ENCODE measurements at regions not wholly inside any gene's neighbourhood (a gene's known extent, or its start where the extent isn't known, plus 50 kb on each side); places are given as distances from the start of the nearest gene placed in this dataset.

GRCh38 chr7:157474685-157475084 is 137.9 kb downstream of the DNAJB6 start:
- H3K4me2 ChIP-seq = no peak overlapping the region
- H2AFZ ChIP-seq (ENCODE audit: low read depth) = no peak overlapping the region
- H3K4me1 ChIP-seq (ENCODE audit: control insufficient read depth in 1 of 2, insufficient read depth in 2 of 2, low read depth in 1 of 2, low read length in 1 of 2) = no peaks in the 10 kb centered on the region
- H3F3A ChIP-seq (replicated peaks; ENCODE audit: insufficient read depth) = no peaks in the 10 kb centered on the region
- CTCF ChIA-PET = interaction anchor here (0.5 to 3.3 kb wide), 10 partner anchors 10 to 60 kb away, joined by 3 to 10 read pairs (median 4); no protein-coding TSS in a partner anchor
- no peaks in the 10 kb centered on the region for H4K20me1 ChIP-seq (ENCODE audit: insufficient read depth)
- 39% methylated on average over 12 of the region's 12 CpGs for WGBS (ENCODE audit: low lambda C conversion rate)
- POLR2A ChIA-PET = no interaction called here
- H3K9me2 ChIP-seq = no peaks in the 10 kb centered on the region
- TF ChIP-seq, protein P1, sequence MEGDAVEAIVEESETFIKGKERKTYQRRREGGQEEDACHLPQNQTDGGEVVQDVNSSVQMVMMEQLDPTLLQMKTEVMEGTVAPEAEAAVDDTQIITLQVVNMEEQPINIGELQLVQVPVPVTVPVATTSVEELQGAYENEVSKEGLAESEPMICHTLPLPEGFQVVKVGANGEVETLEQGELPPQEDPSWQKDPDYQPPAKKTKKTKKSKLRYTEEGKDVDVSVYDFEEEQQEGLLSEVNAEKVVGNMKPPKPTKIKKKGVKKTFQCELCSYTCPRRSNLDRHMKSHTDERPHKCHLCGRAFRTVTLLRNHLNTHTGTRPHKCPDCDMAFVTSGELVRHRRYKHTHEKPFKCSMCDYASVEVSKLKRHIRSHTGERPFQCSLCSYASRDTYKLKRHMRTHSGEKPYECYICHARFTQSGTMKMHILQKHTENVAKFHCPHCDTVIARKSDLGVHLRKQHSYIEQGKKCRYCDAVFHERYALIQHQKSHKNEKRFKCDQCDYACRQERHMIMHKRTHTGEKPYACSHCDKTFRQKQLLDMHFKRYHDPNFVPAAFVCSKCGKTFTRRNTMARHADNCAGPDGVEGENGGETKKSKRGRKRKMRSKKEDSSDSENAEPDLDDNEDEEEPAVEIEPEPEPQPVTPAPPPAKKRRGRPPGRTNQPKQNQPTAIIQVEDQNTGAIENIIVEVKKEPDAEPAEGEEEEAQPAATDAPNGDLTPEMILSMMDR (IDR thresholded peaks at IDR 0.05) = peak; percentile 40
- TF ChIP-seq NFIC (IDR thresholded peaks at IDR 0.05; ENCODE audit: borderline replicate concordance) (no peak), MEF2A (IDR thresholded peaks at IDR 0.05; ENCODE audit: borderline replicate concordance, low read depth) (no peak), MAX (IDR thresholded peaks at IDR 0.05; ENCODE audit: low read depth) (no peak), RAD21 (IDR thresholded peaks at IDR 0.05; ENCODE audit: low read length) (no peak)
- no peaks in the 10 kb centered on the region for H3K27me3 ChIP-seq (ENCODE audit: insufficient read depth)
- H3K4me3 ChIP-seq (ENCODE audit: low read depth in 2 of 2, low read length in 1 of 2) = no peak overlapping the region
- H3K9me3 ChIP-seq = peaks cover 5% of the 10 kb centered on the region
- H3K9ac ChIP-seq = no peak overlapping the region
- no peak overlapping the region for H3K27ac ChIP-seq (ENCODE audit: low read depth in 2 of 2, low read length in 1 of 2)
- no peaks in the 10 kb centered on the region for H3K79me2 ChIP-seq (ENCODE audit: insufficient read depth)
- H3K36me3 ChIP-seq (replicated peaks in 1 of 2; ENCODE audit: control insufficient read depth in 1 of 2, insufficient read depth in 2 of 2, low read length in 1 of 2) = no peaks in the 10 kb centered on the region
- DNase-seq = no peak

GRCh38 chr7:157475095-157475494 is 138.3 kb downstream of the DNAJB6 start:
- ChIA-PET POLR2A (no interaction called here), CTCF (interaction anchor here (0.7 to 3.3 kb wide), 8 partner anchors 11 to 43 kb away, joined by 3 to 10 read pairs (median 4); no protein-coding TSS in a partner anchor)
- no peak for DNase-seq
- no peaks in the 10 kb centered on the region for H3K36me3 ChIP-seq (replicated peaks in 1 of 2; ENCODE audit: control insufficient read depth in 1 of 2, insufficient read depth in 2 of 2, low read length in 1 of 2)
- H4K20me1 ChIP-seq (ENCODE audit: insufficient read depth) = no peaks in the 10 kb centered on the region
- H3K4me3 ChIP-seq (ENCODE audit: low read depth in 2 of 2, low read length in 1 of 2) = no peak overlapping the region
- H3K4me1 ChIP-seq (ENCODE audit: control insufficient read depth in 1 of 2, insufficient read depth in 2 of 2, low read depth in 1 of 2, low read length in 1 of 2) = no peaks in the 10 kb centered on the region
- no peak overlapping the region for H3K27ac ChIP-seq (ENCODE audit: low read depth in 2 of 2, low read length in 1 of 2)
- no peak overlapping the region for H3K4me2 ChIP-seq
- no peaks in the 10 kb centered on the region for H3K27me3 ChIP-seq (ENCODE audit: insufficient read depth)
- H3K9me3 ChIP-seq = peaks cover 5% of the 10 kb centered on the region
- H3K9me2 ChIP-seq = no peaks in the 10 kb centered on the region
- no peak for TF ChIP-seq PBX3 (IDR thresholded peaks at IDR 0.05)
- TF ChIP-seq, protein P2, sequence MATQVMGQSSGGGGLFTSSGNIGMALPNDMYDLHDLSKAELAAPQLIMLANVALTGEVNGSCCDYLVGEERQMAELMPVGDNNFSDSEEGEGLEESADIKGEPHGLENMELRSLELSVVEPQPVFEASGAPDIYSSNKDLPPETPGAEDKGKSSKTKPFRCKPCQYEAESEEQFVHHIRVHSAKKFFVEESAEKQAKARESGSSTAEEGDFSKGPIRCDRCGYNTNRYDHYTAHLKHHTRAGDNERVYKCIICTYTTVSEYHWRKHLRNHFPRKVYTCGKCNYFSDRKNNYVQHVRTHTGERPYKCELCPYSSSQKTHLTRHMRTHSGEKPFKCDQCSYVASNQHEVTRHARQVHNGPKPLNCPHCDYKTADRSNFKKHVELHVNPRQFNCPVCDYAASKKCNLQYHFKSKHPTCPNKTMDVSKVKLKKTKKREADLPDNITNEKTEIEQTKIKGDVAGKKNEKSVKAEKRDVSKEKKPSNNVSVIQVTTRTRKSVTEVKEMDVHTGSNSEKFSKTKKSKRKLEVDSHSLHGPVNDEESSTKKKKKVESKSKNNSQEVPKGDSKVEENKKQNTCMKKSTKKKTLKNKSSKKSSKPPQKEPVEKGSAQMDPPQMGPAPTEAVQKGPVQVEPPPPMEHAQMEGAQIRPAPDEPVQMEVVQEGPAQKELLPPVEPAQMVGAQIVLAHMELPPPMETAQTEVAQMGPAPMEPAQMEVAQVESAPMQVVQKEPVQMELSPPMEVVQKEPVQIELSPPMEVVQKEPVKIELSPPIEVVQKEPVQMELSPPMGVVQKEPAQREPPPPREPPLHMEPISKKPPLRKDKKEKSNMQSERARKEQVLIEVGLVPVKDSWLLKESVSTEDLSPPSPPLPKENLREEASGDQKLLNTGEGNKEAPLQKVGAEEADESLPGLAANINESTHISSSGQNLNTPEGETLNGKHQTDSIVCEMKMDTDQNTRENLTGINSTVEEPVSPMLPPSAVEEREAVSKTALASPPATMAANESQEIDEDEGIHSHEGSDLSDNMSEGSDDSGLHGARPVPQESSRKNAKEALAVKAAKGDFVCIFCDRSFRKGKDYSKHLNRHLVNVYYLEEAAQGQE (IDR thresholded peaks at IDR 0.05; ENCODE audit: low read depth, low read length) = no peak
- no peak for TF ChIP-seq EP300 (IDR thresholded peaks at IDR 0.05; ENCODE audit: borderline replicate concordance in 1 of 2, low read depth in 1 of 2, low read length in 1 of 2)
- TF ChIP-seq YY1 (IDR thresholded peaks at IDR 0.05; ENCODE audit: low read depth) = no peak
- TF ChIP-seq NRF1 (IDR thresholded peaks at IDR 0.05; ENCODE audit: low read depth, low read length) = no peak
- no peak for TF ChIP-seq JUND (IDR thresholded peaks at IDR 0.05)
- no peak for TF ChIP-seq GATA2 (CRISPR knock-in tag; IDR thresholded peaks at IDR 0.05)
- no peak for TF ChIP-seq ELF1 (IDR thresholded peaks at IDR 0.05)
- TF ChIP-seq NFIC (IDR thresholded peaks at IDR 0.05; ENCODE audit: borderline replicate concordance) = no peak
- TF ChIP-seq, protein P3, sequence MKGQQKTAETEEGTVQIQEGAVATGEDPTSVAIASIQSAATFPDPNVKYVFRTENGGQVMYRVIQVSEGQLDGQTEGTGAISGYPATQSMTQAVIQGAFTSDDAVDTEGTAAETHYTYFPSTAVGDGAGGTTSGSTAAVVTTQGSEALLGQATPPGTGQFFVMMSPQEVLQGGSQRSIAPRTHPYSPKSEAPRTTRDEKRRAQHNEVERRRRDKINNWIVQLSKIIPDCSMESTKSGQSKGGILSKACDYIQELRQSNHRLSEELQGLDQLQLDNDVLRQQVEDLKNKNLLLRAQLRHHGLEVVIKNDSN (IDR thresholded peaks at IDR 0.05; ENCODE audit: borderline replicate concordance, low read depth) = no peak
- no peak for TF ChIP-seq SMC3 (IDR thresholded peaks at IDR 0.05; ENCODE audit: low read depth, low read length)
- no peak overlapping the region for H2AFZ ChIP-seq (ENCODE audit: low read depth)
- no peaks in the 10 kb centered on the region for H3F3A ChIP-seq (replicated peaks; ENCODE audit: insufficient read depth)
- no peaks in the 10 kb centered on the region for H3K79me2 ChIP-seq (ENCODE audit: insufficient read depth)
- WGBS (ENCODE audit: low lambda C conversion rate) = 27% methylated on average over 6 of the region's 6 CpGs
- H3K9ac ChIP-seq = no peak overlapping the region

Measured in SK-N-SH (cell line).